K562 (cell line): ENCODE measurements at regions not wholly inside any gene's neighbourhood (a gene's known extent, or its start where the extent isn't known, plus 50 kb on each side); places are given as distances from the start of the nearest gene placed in this dataset.

Source experiments
- EZH2 ChIP-seq: IDR thresholded peaks from 2 replicates; pipeline ENCODE4 v1.6.1; 2012; ENCODE audit warnings: low read depth, mild to moderate bottlenecking, inconsistent platforms, low read length, borderline replicate concordance
- GTF2B ChIP-seq: IDR thresholded peaks from 2 replicates; pipeline ENCODE4 v1.6.1; 2011; ENCODE audit not compliant: insufficient read length; ENCODE audit errors: extremely low read depth
- HCFC1 ChIP-seq: IDR thresholded peaks from 2 replicates; pipeline ENCODE4 v1.6.1; 2012; ENCODE audit warnings: low read depth, low read length, improper control_type of control experiment
- HDAC6 ChIP-seq: IDR thresholded peaks from 2 replicates; pipeline ENCODE4 v1.6.1; 2012; ENCODE audit warnings: low read depth, mild to moderate bottlenecking, control low read depth, inconsistent platforms, low read length, moderate library complexity
- HSF4 ChIP-seq: fragments of 250-450 bp; sonication (Bioruptor Pico); IDR thresholded peaks from 2 replicates; pipeline ENCODE4 v2.1.2; 2022; ENCODE audit warnings: mild to moderate bottlenecking, moderate library complexity, borderline replicate concordance
- ZFPM2 ChIP-seq: fragments of 250-450 bp; sonication (Bioruptor Pico); IDR thresholded peaks from 2 replicates; pipeline ENCODE4 v1.5.1; 2022; ENCODE audit warnings: mild to moderate bottlenecking

GRCh38 chr6:112511441-112511840 lies 164.3 kb downstream of the RFPL4B start:
- TF ChIP-seq ZFPM2 (CRISPR knock-in tag) (no peak), EZH2 (no peak), GTF2B (no peak), HSF4 (no peak), HDAC6 (no peak), HCFC1 (no peak)
